Transverse colon (tissue), 4 donors: ENCODE measurements at regions not wholly inside any gene's neighbourhood (a gene's known extent, or its start where the extent isn't known, plus 50 kb on each side); places are given as distances from the start of the nearest gene placed in this dataset.

ENCODE experiments used
- EP300 ChIP-seq: sonication (generic); formaldehyde crosslinking; IDR thresholded peaks from one replicate; pipeline ENCODE4 v1.6.1; 2017; ENCODE audit warnings: antibody characterized with exemption, low read depth
- POLR2A ChIP-seq: fragments of 450-650 bp; IDR thresholded peaks from one replicate; pipeline ENCODE4 v1.6.1; 2016; ENCODE audit warnings: antibody characterized with exemption, mild to moderate bottlenecking, moderate library complexity
- POLR2AphosphoS5 ChIP-seq, 3 donors: sonication (generic); formaldehyde crosslinking; IDR thresholded peaks; one replicate each; pipeline ENCODE4 v1.6.1; 2016; ENCODE audit warnings: antibody characterized with exemption in 3 of 3
- TF ChIP-seq, protein P1 (sequence below), 5 experiments: fragments of 200-600 bp in 3 of 5; fragments of 450-650 bp in 2 of 5; sonication (generic) in 3 of 5; IDR thresholded peaks; 1 replicate in 2 of 5; 2 replicates in 3 of 5; pipeline ENCODE4 v1.5.1; 2016 to 2017; ENCODE audit warnings: antibody characterized with exemption in 5 of 5, inconsistent platforms in 3 of 5, mild to moderate bottlenecking in 2 of 5, moderate library complexity in 1 of 5

GRCh38 chr12:97745406-97746101 lies 282.9 kb downstream of the RMST start:
- TF ChIP-seq EP300 (no peak), POLR2A (no peak), POLR2AphosphoS5 (IDR thresholded peaks at IDR 0.05) (no peak)
- TF ChIP-seq, protein P1, sequence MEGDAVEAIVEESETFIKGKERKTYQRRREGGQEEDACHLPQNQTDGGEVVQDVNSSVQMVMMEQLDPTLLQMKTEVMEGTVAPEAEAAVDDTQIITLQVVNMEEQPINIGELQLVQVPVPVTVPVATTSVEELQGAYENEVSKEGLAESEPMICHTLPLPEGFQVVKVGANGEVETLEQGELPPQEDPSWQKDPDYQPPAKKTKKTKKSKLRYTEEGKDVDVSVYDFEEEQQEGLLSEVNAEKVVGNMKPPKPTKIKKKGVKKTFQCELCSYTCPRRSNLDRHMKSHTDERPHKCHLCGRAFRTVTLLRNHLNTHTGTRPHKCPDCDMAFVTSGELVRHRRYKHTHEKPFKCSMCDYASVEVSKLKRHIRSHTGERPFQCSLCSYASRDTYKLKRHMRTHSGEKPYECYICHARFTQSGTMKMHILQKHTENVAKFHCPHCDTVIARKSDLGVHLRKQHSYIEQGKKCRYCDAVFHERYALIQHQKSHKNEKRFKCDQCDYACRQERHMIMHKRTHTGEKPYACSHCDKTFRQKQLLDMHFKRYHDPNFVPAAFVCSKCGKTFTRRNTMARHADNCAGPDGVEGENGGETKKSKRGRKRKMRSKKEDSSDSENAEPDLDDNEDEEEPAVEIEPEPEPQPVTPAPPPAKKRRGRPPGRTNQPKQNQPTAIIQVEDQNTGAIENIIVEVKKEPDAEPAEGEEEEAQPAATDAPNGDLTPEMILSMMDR (IDR thresholded peaks at IDR 0.05) = no peak
